Progenitor cell of endocrine pancreas (in vitro differentiated cells): ENCODE measurements at regions not wholly inside any gene's neighbourhood (a gene's known extent, or its start where the extent isn't known, plus 50 kb on each side); places are given as distances from the start of the nearest gene placed in this dataset.

Experiments
- DNase-seq: peaks from one replicate; pipeline ENCODE4 v3.0.0; 2021; ENCODE audit warnings: low spot score; ENCODE audit not compliant: unreplicated experiment
- H3K27ac Mint-ChIP-seq: 2 replicates; pipeline ENCODE4 v1.8.0; 2021; ENCODE audit warnings: mild to moderate bottlenecking, moderate library complexity, mixed read lengths
- H3K27me3 Mint-ChIP-seq: 2 replicates; pipeline ENCODE4 v1.8.0; 2021; ENCODE audit warnings: mixed read lengths
- H3K36me3 Mint-ChIP-seq: 2 replicates; pipeline ENCODE4 v1.8.0; 2022; ENCODE audit warnings: mixed read lengths; ENCODE audit not compliant: insufficient read depth
- H3K4me1 Mint-ChIP-seq: 2 replicates; pipeline ENCODE4 v1.8.0; 2021; ENCODE audit warnings: low read depth, mixed read lengths
- H3K4me3 Mint-ChIP-seq: 2 replicates; pipeline ENCODE4 v1.8.0; 2021; ENCODE audit warnings: low read depth, mild to moderate bottlenecking, moderate library complexity, mixed read lengths
- H3K9me3 Mint-ChIP-seq: 2 replicates; pipeline ENCODE4 v1.8.0; 2021; ENCODE audit warnings: low read depth, mixed read lengths
- CTCF ChIP-seq: fragments of 200-600 bp; sonication (generic); IDR thresholded peaks from one replicate; pipeline ENCODE4 v1.5.0; 2021; ENCODE audit warnings: antibody characterized with exemption, mild to moderate bottlenecking; ENCODE audit not compliant: unreplicated experiment

- H3K9me3 Mint-ChIP-seq: peaks cover 57% of the 10 kb centered on the region
- no peak for DNase-seq
- no peak overlapping the region for H3K4me3 Mint-ChIP-seq
- no peak for TF ChIP-seq CTCF
- no peaks in the 10 kb centered on the region for H3K4me1 Mint-ChIP-seq
- no peak overlapping the region for H3K27ac Mint-ChIP-seq
- no peaks in the 10 kb centered on the region for H3K36me3 Mint-ChIP-seq
- no peaks in the 10 kb centered on the region for H3K27me3 Mint-ChIP-seq
These were observed 79.8 kb upstream of the ZNF716 start for GRCh38 chr7:57370066-57370738.

GRCh38 chr7:57370739-57371098 is 79.3 kb upstream of the ZNF716 start:
- Mint-ChIP-seq H3K4me3 (no peak overlapping the region), H3K4me1 (no peaks in the 10 kb centered on the region), H3K36me3 (no peaks in the 10 kb centered on the region), H3K27me3 (no peaks in the 10 kb centered on the region), H3K27ac (no peak overlapping the region), H3K9me3 (peaks cover 61% of the 10 kb centered on the region)
- no peak for TF ChIP-seq CTCF
- DNase-seq: no peak

GRCh38 chr7:57375783-57376182 is 74.2 kb upstream of the ZNF716 start:
- H3K27ac Mint-ChIP-seq: no peak overlapping the region
- H3K4me1 Mint-ChIP-seq: no peaks in the 10 kb centered on the region
- H3K4me3 Mint-ChIP-seq: no peak overlapping the region
- peaks cover 59% of the 10 kb centered on the region for H3K9me3 Mint-ChIP-seq
- no peak for DNase-seq
- no peak for TF ChIP-seq CTCF
- no peaks in the 10 kb centered on the region for H3K27me3 Mint-ChIP-seq
- H3K36me3 Mint-ChIP-seq: peaks cover 2% of the 10 kb centered on the region

GRCh38 chr7:57381581-57381980 is 68.4 kb upstream of the ZNF716 start:
- Mint-ChIP-seq H3K4me3 (no peak overlapping the region), H3K36me3 (peaks cover 3% of the 10 kb centered on the region), H3K4me1 (no peaks in the 10 kb centered on the region), H3K9me3 (peaks cover 47% of the 10 kb centered on the region), H3K27ac (no peak overlapping the region), H3K27me3 (no peaks in the 10 kb centered on the region)
- DNase-seq: no peak
- TF ChIP-seq CTCF: no peak

GRCh38 chr7:57384380-57384779 is 65.6 kb upstream of the ZNF716 start:
- Mint-ChIP-seq H3K36me3 (peaks cover 2% of the 10 kb centered on the region), H3K4me3 (no peak overlapping the region), H3K27ac (no peak overlapping the region), H3K4me1 (no peaks in the 10 kb centered on the region), H3K9me3 (peaks cover 50% of the 10 kb centered on the region), H3K27me3 (no peaks in the 10 kb centered on the region)
- no peak for DNase-seq
- TF ChIP-seq CTCF: no peak
